ENCODE measurements at regions not wholly inside any gene's neighbourhood (a gene's known extent, or its start where the extent isn't known, plus 50 kb on each side); places are given as distances from the start of the nearest gene placed in this dataset.
A peak's percentile ranks its signal among the peaks of the same experiment; 100 is the strongest.

GRCh38 chr4:104763554-104764222 lies 269.0 kb upstream of the CXXC4 start:
- Histone ChIP-seq H3K27me3 (ENCODE audit: insufficient read depth, low read length) (no peaks in the 10 kb centered on the region), H3K9me3 (ENCODE audit: low read length) (no peaks in the 10 kb centered on the region), H3K79me2 (ENCODE audit: insufficient read depth, low read length) (no peaks in the 10 kb centered on the region), H3K9ac (ENCODE audit: low read length) (no peak overlapping the region), H3K4me1 (ENCODE audit: insufficient read depth, low read length, severe bottlenecking) (peaks cover 4% of the 10 kb centered on the region), H3K36me3 (ENCODE audit: insufficient read depth, low read length) (no peaks in the 10 kb centered on the region), H2AFZ (ENCODE audit: low read length) (no peak overlapping the region), H3K4me3 (ENCODE audit: low read depth, low read length, poor library complexity, severe bottlenecking) (no peak overlapping the region), H3K27ac (ENCODE audit: low read depth, low read length, poor library complexity, severe bottlenecking) (no peak overlapping the region), H3F3A (ENCODE audit: insufficient read depth, low read length) (no peaks in the 10 kb centered on the region; the same call in 1 of the 2 replicates), H3K9me2 (ENCODE audit: low read depth, low read length) (no peaks in the 10 kb centered on the region), H4K20me1 (ENCODE audit: insufficient read depth, low read length) (no peaks in the 10 kb centered on the region), H3K4me2 (ENCODE audit: low read length) (no peak overlapping the region)
- TF ChIP-seq CTCF (IDR thresholded peaks at IDR 0.05; ENCODE audit: low read length) (no peak), EZH2 (IDR thresholded peaks at IDR 0.05; ENCODE audit: borderline replicate concordance, low read length) (no peak)

GRCh38 chr4:104766676-104767075 lies 272.0 kb upstream of the CXXC4 start:
- Histone ChIP-seq H3K9me3 (ENCODE audit: low read length) (no peaks in the 10 kb centered on the region), H3K36me3 (ENCODE audit: insufficient read depth, low read length) (no peaks in the 10 kb centered on the region), H3K9me2 (ENCODE audit: low read depth, low read length) (no peaks in the 10 kb centered on the region), H3K4me3 (ENCODE audit: low read depth, low read length, poor library complexity, severe bottlenecking) (no peak overlapping the region), H3F3A (ENCODE audit: insufficient read depth, low read length) (peaks cover 5% of the 10 kb centered on the region; the same call in 1 of the 2 replicates), H3K4me2 (ENCODE audit: low read length) (no peak overlapping the region), H3K4me1 (ENCODE audit: insufficient read depth, low read length, severe bottlenecking) (peaks cover 12% of the 10 kb centered on the region), H3K27ac (ENCODE audit: low read depth, low read length, poor library complexity, severe bottlenecking) (no peak overlapping the region), H3K9ac (ENCODE audit: low read length) (no peak overlapping the region), H3K27me3 (ENCODE audit: insufficient read depth, low read length) (no peaks in the 10 kb centered on the region), H3K79me2 (ENCODE audit: insufficient read depth, low read length) (no peaks in the 10 kb centered on the region), H2AFZ (ENCODE audit: low read length) (no peak overlapping the region), H4K20me1 (ENCODE audit: insufficient read depth, low read length) (no peaks in the 10 kb centered on the region)
- TF ChIP-seq EZH2 (IDR thresholded peaks at IDR 0.05; ENCODE audit: borderline replicate concordance, low read length) (no peak), CTCF (IDR thresholded peaks at IDR 0.05; ENCODE audit: low read length) (no peak)

GRCh38 chr4:104772849-104773248 lies 278.2 kb upstream of the CXXC4 start:
- H3K9ac ChIP-seq (ENCODE audit: low read length) = 0 out of 2 replicates have a peak overlapping the region, but pooled peaks have one; percentile 8
- peaks cover 5% of the 10 kb centered on the region; the same call in 1 of the 2 replicates for H3F3A ChIP-seq (ENCODE audit: insufficient read depth, low read length)
- H3K4me2 ChIP-seq (ENCODE audit: low read length) = peak overlapping the region; percentile 43
- no peak overlapping the region for H3K27ac ChIP-seq (ENCODE audit: low read depth, low read length, poor library complexity, severe bottlenecking)
- H3K9me2 ChIP-seq (ENCODE audit: low read depth, low read length) = no peaks in the 10 kb centered on the region
- no peaks in the 10 kb centered on the region for H3K79me2 ChIP-seq (ENCODE audit: insufficient read depth, low read length)
- H3K36me3 ChIP-seq (ENCODE audit: insufficient read depth, low read length) = no peaks in the 10 kb centered on the region
- H3K9me3 ChIP-seq (ENCODE audit: low read length) = no peaks in the 10 kb centered on the region
- no peak overlapping the region for H3K4me3 ChIP-seq (ENCODE audit: low read depth, low read length, poor library complexity, severe bottlenecking)
- no peaks in the 10 kb centered on the region for H4K20me1 ChIP-seq (ENCODE audit: insufficient read depth, low read length)
- TF ChIP-seq CTCF (IDR thresholded peaks at IDR 0.05; ENCODE audit: low read length) = no peak
- no peak for TF ChIP-seq EZH2 (IDR thresholded peaks at IDR 0.05; ENCODE audit: borderline replicate concordance, low read length)
- H2AFZ ChIP-seq (ENCODE audit: low read length) = peak overlapping the region; percentile 96
- peaks cover 32% of the 10 kb centered on the region for H3K4me1 ChIP-seq (ENCODE audit: insufficient read depth, low read length, severe bottlenecking)
- no peaks in the 10 kb centered on the region for H3K27me3 ChIP-seq (ENCODE audit: insufficient read depth, low read length)
